ENCODE measurements at regions not wholly inside any gene's neighbourhood (a gene's known extent, or its start where the extent isn't known, plus 50 kb on each side); places are given as distances from the start of the nearest gene placed in this dataset.
"Not testable (repeated sequence)": the region's sequence is repeated elsewhere in the genome, so short reads cannot be mapped to it uniquely, and the experiment has no call there.

- no peak for DNase-seq (ENCODE audit: low read depth in 4 of 4, low spot score in 1 of 4)
Observed at GRCh38 chr10:90111671-90112070, 410.3 kb downstream of the KIF20B start.

DNA sequence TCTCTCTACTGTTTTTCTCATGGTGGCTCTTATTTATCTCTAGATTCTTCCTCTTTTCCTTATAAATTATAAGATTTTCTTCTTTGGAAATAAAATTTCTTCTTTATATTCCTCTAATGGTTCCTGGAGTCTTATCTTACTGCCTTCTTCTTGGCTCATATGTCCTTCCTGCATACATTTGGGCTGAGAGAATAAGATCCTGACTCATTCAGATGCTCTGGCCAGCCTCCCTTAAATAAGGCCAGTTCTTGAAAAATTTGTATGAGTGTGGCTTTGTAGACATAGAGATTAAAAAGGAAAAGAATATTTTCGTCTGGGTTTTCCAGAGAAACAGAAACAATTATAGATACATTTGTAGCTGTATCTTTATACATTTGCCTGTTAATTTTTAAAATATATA lies 411.3 kb downstream of the KIF20B start:
- no peak for DNase-seq (ENCODE audit: low read depth in 4 of 4, low spot score in 1 of 4)

DNA sequence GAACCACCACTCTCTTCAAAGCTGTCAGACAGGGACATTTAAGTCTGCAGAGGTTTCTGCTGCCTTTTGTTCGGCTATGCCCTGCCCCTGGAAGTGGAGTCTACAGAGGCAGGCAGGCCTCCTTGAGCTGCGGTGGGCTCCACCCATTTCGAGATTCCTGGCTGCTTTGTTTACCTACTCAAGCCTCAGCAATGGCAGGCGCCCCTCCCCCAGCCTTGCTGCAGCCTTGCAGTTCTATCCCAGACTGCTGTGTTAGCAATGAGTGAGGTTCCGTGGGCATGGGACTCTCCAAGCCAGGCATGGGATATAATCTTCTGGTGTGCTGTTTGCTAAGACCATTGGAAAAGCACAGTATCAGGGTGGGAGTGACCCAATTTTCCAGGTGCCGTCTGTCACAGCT lies 417.2 kb downstream of the KIF20B start:
- DNase-seq (ENCODE audit: low read depth in 4 of 4, low spot score in 1 of 4) = not testable (repeated sequence)

GRCh38 chr10:90119631-90120280 lies 418.4 kb downstream of the KIF20B start:
- DNase-seq (ENCODE audit: low read depth in 4 of 4, low spot score in 1 of 4) = not testable (repeated sequence)

GRCh38 chr10:90125456-90126255 lies 424.3 kb downstream of the KIF20B start:
- no peak for DNase-seq (ENCODE audit: low read depth in 4 of 4, low spot score in 1 of 4)

DNA sequence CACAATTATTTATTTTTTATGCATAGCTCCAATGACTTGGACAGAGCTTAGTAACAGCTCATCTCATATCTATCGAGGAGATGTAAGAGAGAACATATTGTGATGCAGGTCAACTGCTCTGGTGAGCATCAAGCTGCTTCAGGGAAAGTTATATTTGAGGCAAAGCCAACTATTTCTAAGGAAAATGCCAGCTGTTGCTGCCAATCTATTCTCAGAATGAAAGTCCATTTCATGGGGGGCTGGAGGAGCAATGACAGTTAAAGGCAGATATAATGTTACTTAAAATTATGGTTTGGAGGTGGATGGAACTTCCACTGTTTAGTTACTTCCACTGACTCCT lies 424.8 kb downstream of the KIF20B start:
- DNase-seq (ENCODE audit: low read depth in 4 of 4, low spot score in 1 of 4) = no peak

GRCh38 chr10:90130321-90131086 lies 429.1 kb downstream of the KIF20B start:
- no peak for DNase-seq (ENCODE audit: low read depth in 4 of 4, low spot score in 1 of 4)

DNA sequence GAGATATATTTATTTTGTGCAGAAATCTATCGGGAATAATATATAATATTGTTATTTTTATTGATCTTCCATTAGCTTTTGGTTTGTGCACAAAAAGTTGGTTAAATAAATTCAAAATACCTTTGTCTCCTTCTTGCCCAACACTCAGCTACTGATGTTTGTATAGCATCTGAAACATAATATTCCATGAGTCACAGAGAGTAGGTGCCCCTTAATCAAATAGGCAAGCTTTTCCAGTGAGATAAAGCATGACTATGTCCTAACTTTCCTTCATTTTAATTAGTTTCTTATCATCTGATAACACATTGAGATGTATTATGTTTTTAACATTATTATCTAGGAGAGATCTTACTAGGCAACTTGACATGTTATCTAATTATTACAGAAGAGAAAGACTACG lies 432.2 kb downstream of the KIF20B start:
- no peak for DNase-seq (ENCODE audit: low read depth in 4 of 4, low spot score in 1 of 4)

DNA sequence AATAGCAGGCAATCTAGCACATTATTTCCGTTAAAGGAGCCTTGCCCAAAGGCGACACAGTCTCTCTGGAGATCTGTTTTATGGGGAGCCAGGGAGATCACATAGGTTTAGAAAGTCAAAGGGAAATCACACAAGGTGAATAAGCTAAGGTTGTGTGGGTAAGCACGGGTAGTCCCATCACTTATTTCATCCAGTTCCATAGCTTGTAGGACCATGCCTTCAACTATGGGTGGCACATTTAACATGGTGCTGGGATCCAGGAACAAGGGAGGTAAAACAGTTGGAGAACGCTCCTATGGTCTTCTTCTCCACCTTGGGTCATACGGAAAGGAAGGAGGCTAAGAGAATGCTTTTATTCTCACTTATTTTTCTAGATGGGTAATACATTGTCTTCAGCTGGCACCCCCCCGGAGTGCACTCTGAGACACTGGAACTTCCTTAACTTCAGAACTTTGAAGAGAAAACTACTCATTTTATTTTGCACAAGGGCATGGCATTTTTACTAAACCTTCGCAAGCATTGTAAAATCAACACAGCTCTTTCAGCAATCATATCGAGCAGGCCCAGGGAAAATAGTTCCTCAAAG lies 435.4 kb downstream of the KIF20B start:
- no peak for DNase-seq (ENCODE audit: low read depth in 4 of 4, low spot score in 1 of 4)

GRCh38 chr10:90138844-90139243 lies 437.5 kb downstream of the KIF20B start:
- DNase-seq (ENCODE audit: low read depth in 4 of 4, low spot score in 1 of 4) = no peak

DNA sequence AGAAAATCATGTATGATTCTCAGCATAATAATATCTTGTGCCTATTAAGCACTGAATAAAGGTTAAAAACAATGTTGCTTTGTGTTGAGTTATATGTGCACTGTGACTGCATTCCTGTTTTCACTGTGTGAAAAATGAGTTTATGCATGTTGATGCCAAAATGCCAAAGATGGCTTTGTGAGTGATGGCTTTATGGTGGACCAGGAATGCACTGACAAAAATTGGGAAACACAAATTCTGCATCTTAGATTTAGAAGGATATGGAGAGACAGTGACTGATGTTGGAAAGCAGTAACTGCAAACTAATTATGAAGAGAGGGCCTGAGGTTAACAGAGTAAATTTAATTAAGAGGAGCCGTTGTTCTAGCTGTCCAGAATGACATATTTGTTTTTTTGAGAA lies 440.4 kb downstream of the KIF20B start:
- DNase-seq (ENCODE audit: low read depth in 4 of 4, low spot score in 1 of 4) = no peak

DNA sequence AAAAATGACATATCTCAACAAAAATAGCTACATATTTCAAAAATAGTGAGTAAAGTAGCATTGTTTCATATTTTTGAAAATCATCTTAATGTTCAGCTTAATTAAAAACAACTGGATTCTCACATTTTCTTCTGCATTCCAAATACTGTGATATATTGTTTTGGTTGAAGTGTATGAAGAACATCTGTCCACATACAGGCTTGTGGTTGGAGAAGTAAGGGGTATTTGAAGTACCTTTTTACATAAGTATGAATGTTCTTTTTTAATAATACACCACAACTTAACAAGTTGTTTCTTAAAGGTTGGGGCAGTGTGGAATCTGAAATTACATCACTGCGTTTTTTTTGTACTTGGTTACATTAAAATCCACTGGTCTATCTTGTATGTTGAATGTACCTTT lies 442.5 kb downstream of the KIF20B start:
- DNase-seq (ENCODE audit: low read depth in 4 of 4, low spot score in 1 of 4) = no peak

- DNase-seq (ENCODE audit: low read depth in 4 of 4, low spot score in 1 of 4) = no peak
Observed at GRCh38 chr10:90148116-90148855, 446.9 kb downstream of the KIF20B start.

GRCh38 chr10:90149563-90149962 lies 448.2 kb downstream of the KIF20B start:
- DNase-seq (ENCODE audit: low read depth in 4 of 4, low spot score in 1 of 4) = no peak

GRCh38 chr10:90162271-90162853 lies 461.0 kb downstream of the KIF20B start:
- DNase-seq (ENCODE audit: low read depth in 4 of 4, low spot score in 1 of 4) = no peak

DNA sequence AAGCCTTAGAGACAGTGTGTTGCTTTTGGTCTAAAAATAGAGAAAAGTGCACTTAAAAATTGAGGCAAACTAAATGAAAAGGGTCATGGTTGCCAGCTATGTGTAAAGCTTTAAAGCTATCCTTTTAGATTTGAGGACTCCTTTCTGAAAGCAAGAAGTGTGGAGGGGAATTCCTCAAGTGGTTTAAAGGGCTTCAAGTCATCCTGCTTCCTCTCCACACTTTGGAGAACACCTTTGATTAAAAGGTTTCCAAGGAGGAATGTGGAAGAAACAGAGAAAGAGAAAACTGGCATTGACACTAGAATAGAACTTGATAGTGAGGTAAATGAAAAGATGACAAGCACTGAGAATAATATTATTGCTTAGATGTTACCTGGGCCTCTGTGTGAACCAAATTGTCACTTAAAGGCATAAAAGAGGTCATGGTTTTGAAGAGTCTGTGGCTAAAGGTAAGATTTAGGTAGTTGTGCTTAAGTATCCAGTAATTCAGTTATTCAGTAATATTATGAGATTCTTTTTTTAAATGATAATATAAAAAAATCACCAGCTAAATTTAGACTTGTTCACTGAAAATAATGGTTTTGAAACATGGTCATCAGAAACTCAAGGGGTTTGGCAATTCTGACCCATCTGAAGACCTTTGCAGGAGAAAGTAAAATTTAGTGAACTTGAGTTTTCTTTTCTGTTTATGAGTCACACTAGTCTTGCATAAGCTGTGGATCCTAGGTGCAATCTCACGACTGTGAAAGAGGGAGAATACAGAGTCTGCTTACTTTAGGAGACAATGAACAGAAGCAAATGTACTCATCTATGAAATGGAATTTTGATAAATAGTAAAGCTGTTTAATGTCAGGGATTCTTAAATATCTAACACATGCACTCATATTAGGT lies 466.0 kb downstream of the KIF20B start:
- DNase-seq (ENCODE audit: low read depth in 4 of 4, low spot score in 1 of 4) = no peak

- no peak for DNase-seq (ENCODE audit: low read depth in 4 of 4, low spot score in 1 of 4)
Observed at GRCh38 chr10:90168244-90168643, 466.9 kb downstream of the KIF20B start.

DNA sequence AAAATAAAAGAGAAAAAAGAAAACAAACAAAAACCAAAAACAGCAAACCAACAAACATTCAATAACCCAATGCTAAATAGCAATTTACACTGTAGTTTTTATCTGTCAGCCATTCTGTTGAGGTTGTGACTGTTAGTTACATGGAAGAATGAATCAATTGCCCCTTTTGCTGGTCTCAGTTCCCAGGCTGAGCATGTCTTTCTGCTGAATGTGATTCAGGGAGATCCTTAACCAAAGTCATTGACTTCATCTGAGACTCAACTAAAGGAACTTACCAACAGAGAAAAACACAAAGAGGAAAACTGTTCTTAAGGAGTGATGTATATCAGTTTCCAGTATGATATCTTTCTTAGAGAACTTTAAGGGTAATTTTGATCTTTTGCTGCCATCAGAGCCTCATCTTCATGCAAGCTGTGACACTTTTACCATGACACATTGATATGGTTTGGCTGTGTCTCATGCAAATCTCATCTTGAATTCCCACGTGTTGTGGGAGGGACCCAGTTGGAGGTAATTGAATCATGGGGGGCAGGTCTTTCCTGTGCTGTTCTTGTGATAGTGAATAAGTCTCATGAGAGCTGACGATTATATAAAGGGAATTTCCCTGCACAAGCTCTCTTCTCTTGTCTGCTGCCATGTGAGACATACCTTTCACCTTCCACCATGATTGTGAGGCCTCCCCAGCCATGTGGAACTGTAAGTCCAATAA lies 469.8 kb downstream of the KIF20B start:
- DNase-seq (ENCODE audit: low read depth in 4 of 4, low spot score in 1 of 4) = no peak

DNA sequence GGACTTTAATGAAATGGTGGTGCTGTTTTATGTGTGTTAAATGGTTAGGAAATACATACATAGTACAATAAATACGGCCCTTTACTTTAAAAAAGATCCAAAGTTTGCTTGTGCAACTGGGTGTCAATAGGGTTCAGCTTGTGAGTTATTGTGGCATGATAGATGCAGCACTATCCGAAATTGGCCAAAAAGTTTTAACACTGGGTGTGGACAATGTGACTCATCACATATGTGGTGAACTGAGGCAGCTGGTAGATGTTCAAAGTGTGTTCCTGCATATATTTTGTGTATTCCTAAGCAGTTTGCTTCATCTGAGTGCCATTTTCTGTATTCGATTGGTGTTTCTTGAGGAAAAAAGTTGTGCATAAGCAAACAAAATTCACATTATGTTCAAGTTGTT lies 473.1 kb downstream of the KIF20B start:
- no peak for DNase-seq (ENCODE audit: low read depth in 4 of 4, low spot score in 1 of 4)
